NCI-H1105 (cell line): ENCODE measurements at regions not wholly inside any gene's neighbourhood (a gene's known extent, or its start where the extent isn't known, plus 50 kb on each side); places are given as distances from the start of the nearest gene placed in this dataset.

Experiments used
- DNase-seq: peaks from one replicate; lab custom pipeline; 2025; lab: John Stamatoyannopoulos, UW

DNA sequence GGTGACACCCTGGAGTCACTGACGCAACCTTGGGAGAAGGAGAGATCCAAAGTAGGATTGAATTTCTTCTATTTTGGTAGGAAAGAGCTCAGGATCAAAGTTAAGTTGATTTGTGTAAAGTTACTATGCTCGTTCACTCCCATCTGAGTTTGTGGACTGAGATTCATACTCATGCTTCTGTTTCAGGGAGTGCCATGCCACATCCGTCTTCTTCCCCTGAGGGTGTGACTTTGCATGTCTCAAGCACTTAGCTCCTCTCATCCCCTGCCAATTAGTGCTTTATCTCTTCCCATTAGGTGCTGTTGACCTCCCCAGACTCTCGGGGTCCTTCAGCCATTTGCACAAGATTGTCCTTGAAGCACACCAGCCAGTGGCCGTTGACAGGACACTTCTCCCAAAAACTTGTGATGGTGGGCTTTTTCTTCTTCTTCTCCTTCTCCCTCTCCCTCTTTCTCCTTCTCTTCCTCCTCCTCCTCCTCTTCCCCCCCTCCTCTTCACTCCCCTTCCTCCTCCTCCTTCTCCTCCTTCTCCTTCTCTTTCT is 232.2 kb upstream of the KLF4 start:
- no peak for DNase-seq

GRCh38 chr9:107720501-107720900 is 230.9 kb upstream of the KLF4 start:
- DNase-seq: no peak

DNA sequence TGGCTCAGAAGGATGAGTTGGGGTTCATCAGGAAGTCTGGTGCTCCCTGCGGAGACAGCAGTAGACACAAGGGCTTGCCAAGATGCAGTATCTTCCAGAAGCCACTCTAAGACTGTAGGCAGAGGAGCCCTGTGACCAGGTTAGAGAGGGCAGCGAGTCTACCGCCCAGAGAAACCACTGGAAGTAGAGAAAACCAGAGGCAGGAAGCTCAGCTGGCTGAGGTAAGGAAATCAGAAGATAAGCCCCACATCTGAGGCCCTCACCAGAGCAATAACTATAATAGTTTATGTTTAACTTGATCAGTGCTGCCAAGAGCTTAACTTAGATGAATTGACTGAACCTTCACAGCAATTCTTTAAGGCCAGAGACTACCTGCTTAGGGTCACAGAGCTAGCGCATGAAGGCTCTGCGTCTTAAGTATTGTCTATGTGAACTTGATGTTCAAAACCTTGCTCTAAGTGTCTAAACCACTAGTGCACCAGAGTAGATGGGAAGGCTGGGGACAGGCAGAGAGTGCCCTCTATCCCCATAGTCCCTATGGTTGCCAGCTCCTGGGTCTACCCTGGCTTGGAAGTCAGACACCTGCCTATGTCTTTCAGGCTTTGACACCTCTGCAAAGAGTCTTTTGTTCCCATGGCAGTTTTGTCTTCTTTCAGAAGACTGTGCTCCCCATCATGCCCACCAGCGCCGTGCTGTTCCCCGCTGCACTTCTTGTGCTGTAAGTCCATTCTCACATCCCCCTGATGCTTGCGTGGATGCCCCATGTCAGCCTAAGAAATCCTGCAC is 228.2 kb upstream of the KLF4 start:
- no peak for DNase-seq

GRCh38 chr9:107715740-107716139 is 226.2 kb upstream of the KLF4 start:
- DNase-seq: no peak

DNA sequence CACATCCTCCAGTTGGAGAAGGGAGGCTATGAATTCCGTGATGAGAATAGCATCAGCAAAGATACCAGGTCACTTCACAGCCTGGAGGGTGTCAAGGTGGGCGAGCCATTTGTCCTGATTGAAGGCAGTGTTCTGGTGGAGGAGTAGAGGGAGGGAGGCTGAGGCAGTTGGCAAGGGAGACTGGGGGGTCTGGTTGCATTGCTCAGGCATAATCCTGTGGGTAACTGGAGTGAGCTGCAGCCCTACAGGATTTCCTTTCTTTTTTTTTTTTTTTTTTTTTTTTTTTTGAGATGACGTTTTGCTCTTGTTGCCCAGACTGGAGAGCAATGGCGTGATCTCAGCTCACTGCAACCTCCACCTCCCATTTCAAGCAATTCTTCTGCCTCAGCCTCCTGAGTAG is 223.9 kb upstream of the KLF4 start:
- no peak for DNase-seq

DNA sequence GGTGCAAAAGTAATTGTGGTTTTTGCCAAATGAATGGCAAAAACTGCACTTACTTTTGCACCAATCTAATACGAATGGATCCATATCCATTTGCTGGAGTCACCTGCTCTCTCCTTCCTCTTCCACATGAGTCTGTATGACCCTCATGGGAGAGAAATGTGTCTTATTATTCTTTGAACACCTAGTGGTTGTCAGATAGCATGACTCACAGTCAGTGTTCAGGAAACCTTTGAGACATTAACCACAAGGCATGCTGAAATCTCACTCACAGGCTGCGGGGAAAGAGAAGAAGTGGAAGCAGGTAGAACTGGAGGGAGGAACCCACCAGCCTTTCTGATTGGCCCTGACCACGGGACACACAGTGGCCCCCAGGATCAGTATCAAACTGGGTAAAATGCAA is 222.8 kb upstream of the KLF4 start:
- DNase-seq: no peak

DNA sequence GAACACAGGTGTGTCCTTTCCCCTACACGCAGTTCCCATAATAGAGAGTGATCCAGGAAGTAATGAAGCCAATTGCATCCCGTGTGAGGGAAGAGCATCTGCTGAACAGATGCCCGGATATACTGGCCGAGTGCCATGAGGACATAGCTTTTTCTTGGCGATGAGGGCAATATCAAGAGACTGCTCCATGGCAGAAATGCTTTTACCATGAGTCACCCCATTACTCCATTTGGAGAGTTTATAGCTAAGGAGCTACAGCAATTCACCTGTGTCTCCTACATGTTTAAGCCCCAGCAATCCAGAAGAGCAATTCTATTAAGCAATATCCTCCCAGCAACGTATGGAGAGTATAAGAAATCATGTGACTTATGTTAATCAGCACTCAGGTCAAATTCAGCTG is 222.0 kb upstream of the KLF4 start:
- DNase-seq: no peak

- DNase-seq: no peak
Measured at GRCh38 chr9:107710953-107711352, 221.4 kb upstream of the KLF4 start.

- no peak for DNase-seq
Measured at GRCh38 chr9:107710546-107710945, 221.0 kb upstream of the KLF4 start.

- DNase-seq: no peak
Measured at GRCh38 chr9:107708791-107709190, 219.2 kb upstream of the KLF4 start.

DNA sequence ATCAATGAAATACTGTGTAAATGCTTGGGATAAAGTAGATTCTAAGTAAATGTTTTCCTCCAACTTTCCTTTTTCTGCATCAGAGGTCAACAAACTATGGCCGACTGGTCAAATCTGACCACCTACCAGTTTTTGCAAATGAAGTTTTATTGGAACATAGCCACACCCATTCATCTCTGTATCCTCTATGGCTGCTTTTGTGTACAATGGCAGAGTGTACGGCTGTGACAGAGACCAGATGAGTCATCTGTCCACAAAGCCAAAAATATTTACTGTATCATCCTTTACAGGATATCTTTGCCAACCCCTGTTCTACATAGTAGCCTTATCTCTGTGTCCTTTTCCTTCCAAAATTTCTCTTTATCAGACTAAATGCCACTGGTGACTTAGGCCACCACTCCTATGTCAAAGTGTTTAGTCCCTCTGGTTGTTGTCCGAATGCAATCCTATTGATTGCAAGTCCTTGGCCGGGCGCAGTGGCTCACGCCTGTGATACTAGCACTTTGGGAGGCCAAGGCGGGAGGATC is 218.4 kb upstream of the KLF4 start:
- DNase-seq: no peak

DNA sequence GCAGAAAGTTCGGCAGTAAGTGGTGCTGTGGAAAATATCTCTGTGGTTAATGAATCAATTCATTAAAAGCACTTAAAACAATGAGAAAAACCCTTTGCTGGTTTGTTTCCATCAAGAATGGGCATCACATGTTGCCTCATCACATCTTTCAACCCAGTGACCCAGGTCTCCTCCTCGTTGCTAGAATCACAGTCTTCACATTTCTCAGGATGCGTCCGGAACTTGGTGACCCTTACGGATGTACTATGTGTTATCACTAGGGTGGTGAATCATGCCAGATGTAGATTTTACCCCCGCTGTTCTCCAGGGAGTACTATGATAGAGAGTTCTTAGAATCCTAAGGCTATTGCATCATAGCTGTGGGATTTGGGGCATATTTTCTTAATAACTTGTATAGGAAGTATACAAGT is 217.9 kb upstream of the KLF4 start:
- DNase-seq: no peak

DNA sequence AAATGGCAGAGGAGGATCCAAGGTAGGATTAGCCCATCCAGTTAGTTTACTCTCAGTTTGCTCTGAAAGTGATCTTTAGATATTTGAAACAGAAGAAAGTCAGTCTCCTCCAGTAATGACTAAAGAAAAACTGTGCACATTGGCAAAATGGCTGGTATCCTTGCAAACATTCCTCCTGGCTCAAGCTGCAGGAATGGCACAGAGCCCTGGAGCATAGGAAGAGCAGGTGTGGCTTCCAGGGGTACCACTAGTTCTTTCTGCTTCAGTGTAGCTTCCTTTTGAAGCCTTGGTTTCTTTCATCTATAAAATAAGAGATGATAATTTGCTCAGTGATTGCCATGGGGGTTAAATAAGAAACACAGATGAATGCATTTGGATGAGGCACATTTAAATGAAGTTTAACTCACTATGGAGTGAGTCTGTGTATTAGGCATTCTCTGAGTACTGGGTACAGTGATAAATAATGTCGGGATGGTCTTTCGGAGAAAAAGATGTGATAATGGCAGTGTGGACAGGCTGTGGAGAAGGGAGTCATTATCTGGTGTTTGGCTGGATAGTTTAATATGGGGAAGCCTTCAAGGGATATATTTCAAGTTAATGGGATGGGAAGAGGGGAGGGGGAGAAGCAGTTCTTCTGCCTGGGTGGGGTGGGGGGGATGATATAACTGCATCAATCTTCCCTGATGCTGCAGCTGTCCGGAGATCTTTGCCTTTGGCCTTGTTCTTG is 217.3 kb upstream of the KLF4 start:
- no peak for DNase-seq

DNA sequence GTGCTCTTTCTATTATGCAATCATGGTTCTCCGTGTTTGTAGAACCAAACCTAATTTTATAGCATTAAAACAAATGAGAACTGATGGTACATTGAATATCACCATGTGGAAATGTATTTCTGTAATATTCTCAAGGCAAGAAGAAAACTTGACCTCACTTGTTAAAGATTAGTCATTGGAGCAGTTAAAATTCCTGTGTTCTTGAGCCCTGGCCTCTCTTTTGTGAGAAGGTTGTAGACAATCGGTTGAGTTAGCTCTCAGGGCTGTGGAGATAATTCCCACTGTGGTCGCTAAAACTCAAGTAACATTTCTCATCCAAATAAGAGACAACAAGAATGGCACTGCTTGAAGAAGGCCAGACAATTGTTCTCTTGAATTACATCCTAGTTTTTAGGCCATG is 216.0 kb upstream of the KLF4 start:
- DNase-seq: no peak

- no peak for DNase-seq
Measured at GRCh38 chr9:107704774-107705173, 215.2 kb upstream of the KLF4 start.

- no peak for DNase-seq
Measured at GRCh38 chr9:107703651-107704050, 214.1 kb upstream of the KLF4 start.

GRCh38 chr9:107700847-107701246 is 211.3 kb upstream of the KLF4 start:
- DNase-seq: no peak

GRCh38 chr9:107699231-107699630 is 209.7 kb upstream of the KLF4 start:
- no peak for DNase-seq

- no peak for DNase-seq
Measured at GRCh38 chr9:107698779-107699178, 209.2 kb upstream of the KLF4 start.

GRCh38 chr9:107696302-107696701 is 206.7 kb upstream of the KLF4 start:
- DNase-seq: no peak

DNA sequence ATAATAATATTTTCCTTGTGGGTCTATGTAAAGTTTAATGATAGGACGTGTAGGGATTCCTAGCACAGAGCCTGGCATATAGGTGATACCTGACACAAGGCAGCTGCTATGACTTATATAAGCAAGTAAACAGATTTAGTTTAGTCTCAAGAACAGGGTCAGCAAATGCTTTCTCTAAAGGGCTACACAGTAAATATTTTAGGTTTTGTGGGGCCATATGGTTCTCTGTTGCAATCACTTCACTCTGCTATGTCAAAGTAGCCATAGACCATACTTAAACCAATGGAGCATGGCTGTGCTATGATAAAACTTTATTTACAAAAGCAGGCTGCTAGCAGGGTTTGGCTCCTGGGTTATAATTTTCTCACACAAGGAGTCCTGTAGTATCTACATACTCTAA is 204.8 kb upstream of the KLF4 start:
- DNase-seq: no peak

DNA sequence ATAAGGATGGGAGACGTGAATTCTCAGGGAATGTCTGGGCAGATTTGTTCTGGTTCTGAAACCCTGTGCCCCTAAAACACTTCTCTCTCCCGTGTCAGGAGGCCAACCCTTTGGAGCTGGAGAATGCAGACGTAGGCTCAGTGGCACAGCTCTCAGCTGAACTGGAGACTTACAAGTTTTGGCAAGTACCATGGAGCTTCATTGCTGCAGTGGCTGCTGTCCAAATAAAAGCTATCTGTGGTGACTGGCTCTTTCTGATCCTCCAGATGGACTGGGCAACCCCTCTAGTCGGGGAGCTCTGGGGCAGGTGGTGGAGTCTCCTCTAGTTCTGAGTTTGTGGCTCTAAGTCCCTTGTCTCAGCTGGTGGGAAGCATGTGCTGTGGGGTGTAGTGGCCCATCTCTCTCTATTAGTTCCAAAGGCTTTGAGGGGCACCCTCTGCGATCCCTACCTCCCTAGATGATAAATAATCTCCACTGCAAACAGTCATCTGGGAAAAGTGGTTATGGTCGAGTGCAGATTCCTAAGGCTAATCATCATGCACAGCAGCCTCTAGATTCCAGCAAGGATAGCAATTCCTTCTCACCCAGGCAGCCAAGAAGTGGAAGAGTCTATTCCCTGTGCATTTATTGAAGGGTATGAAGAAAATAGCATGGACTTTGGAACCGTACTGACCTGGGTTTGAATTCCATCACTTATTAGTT is 204.2 kb upstream of the KLF4 start:
- DNase-seq: no peak

GRCh38 chr9:107691664-107692063 is 202.1 kb upstream of the KLF4 start:
- DNase-seq: no peak
